ENCODE measurements at regions not wholly inside any gene's neighbourhood (a gene's known extent, or its start where the extent isn't known, plus 50 kb on each side); places are given as distances from the start of the nearest gene placed in this dataset.

DNA sequence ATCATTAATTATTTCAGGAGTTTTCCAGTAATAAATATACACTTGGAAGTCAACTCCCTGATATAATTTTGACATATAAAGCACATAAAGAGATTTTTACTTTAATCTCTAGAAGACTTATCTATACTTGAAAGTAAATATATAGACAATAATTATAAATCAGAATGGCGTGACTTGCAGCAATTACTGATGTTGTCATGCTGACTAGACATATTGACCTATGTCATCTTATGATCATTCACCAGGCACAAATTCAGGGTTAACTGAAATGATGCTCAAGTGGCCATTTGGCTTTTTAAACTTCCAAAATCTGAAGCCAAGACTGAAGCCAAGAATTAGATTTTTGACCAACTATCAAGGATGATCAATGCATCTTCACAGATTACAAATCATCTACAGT lies 192.2 kb downstream of the MCHR2 start:
- TF ChIP-seq MIER1 (IDR thresholded peaks at IDR 0.05; ENCODE audit: low read depth) (no peak), RUNX1 (IDR thresholded peaks at IDR 0.05; ENCODE audit: low read depth) (no peak), POLR2A (conservative IDR thresholded peaks at IDR 0.05) (no peak), SP1 (CRISPR knock-in tag; IDR thresholded peaks at IDR 0.05) (no peak), TARDBP (IDR thresholded peaks at IDR 0.05) (no peak), ZNF75A (CRISPR knock-in tag; IDR thresholded peaks at IDR 0.05) (no peak), TAF1 (IDR thresholded peaks at IDR 0.05; ENCODE audit: control insufficient read depth, extremely low read depth, insufficient read depth, low read length, severe bottlenecking) (no peak), TEAD4 (IDR thresholded peaks at IDR 0.05; ENCODE audit: low read length) (no peak), TEAD4 (CRISPR knock-in tag; IDR thresholded peaks at IDR 0.05; ENCODE audit: borderline replicate concordance) (no peak), EZH2 (IDR thresholded peaks at IDR 0.05; ENCODE audit: borderline replicate concordance, low read depth, low read length) (no peak), RBM25 (IDR thresholded peaks at IDR 0.05; ENCODE audit: low read depth, low read length, severe bottlenecking) (no peak)
- TF ChIP-seq, protein P1, sequence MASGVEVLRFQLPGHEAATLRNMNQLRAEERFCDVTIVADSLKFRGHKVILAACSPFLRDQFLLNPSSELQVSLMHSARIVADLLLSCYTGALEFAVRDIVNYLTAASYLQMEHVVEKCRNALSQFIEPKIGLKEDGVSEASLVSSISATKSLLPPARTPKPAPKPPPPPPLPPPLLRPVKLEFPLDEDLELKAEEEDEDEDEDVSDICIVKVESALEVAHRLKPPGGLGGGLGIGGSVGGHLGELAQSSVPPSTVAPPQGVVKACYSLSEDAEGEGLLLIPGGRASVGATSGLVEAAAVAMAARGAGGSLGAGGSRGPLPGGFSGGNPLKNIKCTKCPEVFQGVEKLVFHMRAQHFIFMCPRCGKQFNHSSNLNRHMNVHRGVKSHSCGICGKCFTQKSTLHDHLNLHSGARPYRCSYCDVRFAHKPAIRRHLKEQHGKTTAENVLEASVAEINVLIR (CRISPR knock-in tag; IDR thresholded peaks at IDR 0.05), result no peak

Data from K562 (cell line).